NCI-H1092 (cell line): ENCODE measurements at regions not wholly inside any gene's neighbourhood (a gene's known extent, or its start where the extent isn't known, plus 50 kb on each side); places are given as distances from the start of the nearest gene placed in this dataset.
A peak's percentile ranks its signal among the peaks of the same experiment; 100 is the strongest.
"Not testable (repeated sequence)": the region's sequence is repeated elsewhere in the genome, so short reads cannot be mapped to it uniquely, and the experiment has no call there.

ENCODE experiments used
- DNase-seq: peaks from one replicate; lab custom pipeline; 2025; lab: John Stamatoyannopoulos, UW

GRCh38 chr17:22505660-22506059 is 813.3 kb downstream of the KCNJ18 start:
- DNase-seq: no peak

- DNase-seq: no peak
Measured at GRCh38 chr17:22506231-22506630, 813.9 kb downstream of the KCNJ18 start.

- DNase-seq: no peak
Measured at GRCh38 chr17:22506861-22507260, 814.5 kb downstream of the KCNJ18 start.

GRCh38 chr17:22507823-22508222 is 815.5 kb downstream of the KCNJ18 start:
- no peak for DNase-seq

- no peak for DNase-seq
Measured at GRCh38 chr17:22510504-22510903, 818.2 kb downstream of the KCNJ18 start.

GRCh38 chr17:22511431-22511830 is 819.1 kb downstream of the KCNJ18 start:
- no peak for DNase-seq

- no peak for DNase-seq
Measured at GRCh38 chr17:22512057-22512456, 819.7 kb downstream of the KCNJ18 start.

- no peak for DNase-seq
Measured at GRCh38 chr17:22512506-22512905, 820.2 kb downstream of the KCNJ18 start.

GRCh38 chr17:22512997-22513538 is 820.7 kb downstream of the KCNJ18 start:
- no peak for DNase-seq

GRCh38 chr17:22514315-22514714 is 822.0 kb downstream of the KCNJ18 start:
- DNase-seq: no peak

- no peak for DNase-seq
Measured at GRCh38 chr17:22514767-22515320, 822.5 kb downstream of the KCNJ18 start.

GRCh38 chr17:22515599-22515998 is 823.3 kb downstream of the KCNJ18 start:
- DNase-seq: no peak

- no peak for DNase-seq
Measured at GRCh38 chr17:22516861-22517636, 824.7 kb downstream of the KCNJ18 start.

GRCh38 chr17:22517716-22518115 is 825.4 kb downstream of the KCNJ18 start:
- DNase-seq: no peak

- no peak for DNase-seq
Measured at GRCh38 chr17:22518185-22518584, 825.9 kb downstream of the KCNJ18 start.

- not testable (repeated sequence) for DNase-seq
Measured at GRCh38 chr17:22548873-22549272, 856.5 kb downstream of the KCNJ18 start.

- not testable (repeated sequence) for DNase-seq
Measured at GRCh38 chr17:22551695-22552415, 859.5 kb downstream of the KCNJ18 start.

GRCh38 chr17:22569459-22570143 is 877.3 kb downstream of the KCNJ18 start:
- DNase-seq: no peak

- no peak for DNase-seq
Measured at GRCh38 chr17:22570144-22570845, 878.0 kb downstream of the KCNJ18 start.

- no peak for DNase-seq
Measured at GRCh38 chr17:22599322-22599721, 907.0 kb downstream of the KCNJ18 start.

GRCh38 chr17:22600644-22601298 is 908.4 kb downstream of the KCNJ18 start:
- peak; percentile 10 for DNase-seq
